NB4 (cell line): ENCODE measurements at regions not wholly inside any gene's neighbourhood (a gene's known extent, or its start where the extent isn't known, plus 50 kb on each side); places are given as distances from the start of the nearest gene placed in this dataset.

ENCODE experiments used
- CTCF ChIP-seq: IDR thresholded peaks from one replicate; pipeline ENCODE4 v1.5.1; 2012; ENCODE audit warnings: low read depth, low read length
- MAX ChIP-seq: IDR thresholded peaks from 2 replicates; pipeline ENCODE4 v1.6.1; 2011; ENCODE audit warnings: low read depth, low read length
- POLR2A ChIP-seq: IDR thresholded peaks from 2 replicates; pipeline ENCODE4 v1.6.1; 2011; ENCODE audit warnings: mild to moderate bottlenecking; ENCODE audit not compliant: insufficient read length; ENCODE audit errors: extremely low read depth

- no peak for TF ChIP-seq CTCF
- no peak for TF ChIP-seq MAX
- no peak for TF ChIP-seq POLR2A
Observed at GRCh38 chr2:19272039-19272438, 86.4 kb downstream of the OSR1 start.
